ENCODE measurements at regions not wholly inside any gene's neighbourhood (a gene's known extent, or its start where the extent isn't known, plus 50 kb on each side); places are given as distances from the start of the nearest gene placed in this dataset.

DNA sequence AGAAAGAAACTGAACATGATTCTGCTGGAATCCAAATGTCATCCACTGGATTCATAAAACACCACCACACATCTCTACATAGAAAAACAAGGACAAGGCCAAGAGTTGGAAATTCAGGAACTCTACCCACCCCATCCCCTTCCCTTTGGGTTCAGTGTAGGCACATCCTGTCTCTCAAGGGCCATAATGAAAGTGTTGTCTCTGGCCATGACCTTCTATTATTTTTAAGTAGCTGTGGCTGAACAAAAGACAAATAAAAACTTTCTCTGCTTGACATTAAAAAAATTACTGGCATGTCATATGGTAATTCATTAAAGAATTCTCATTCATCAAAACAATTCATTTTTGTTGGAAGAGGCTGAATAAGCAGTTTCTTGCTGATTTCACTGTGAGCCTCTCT lies 54.9 kb upstream of the ZBTB18 start:
- Mint-ChIP-seq H3K36me3 (no peaks in the 10 kb centered on the region), H3K9me3 (peaks cover 5 to 24% (median 9%) of the 10 kb centered on the region in 7 donors), H3K27me3 (ENCODE audit: low read depth in 3 of 3) (peaks cover 1 to 4% (median 3%) of the 10 kb centered on the region in 3 donors), H3K27ac (no peak overlapping the region), H3K4me1 (no peaks in the 10 kb centered on the region), H3K4me3 (no peak overlapping the region)
- peaks cover 5 to 8% of the 10 kb centered on the region in 2 donors for H3K9me3 ChIP-seq (replicated peaks in 1 of 2; ENCODE audit: control insufficient read depth in 1 of 2, insufficient read depth in 1 of 2, low read length in 2 of 2)
- no peaks in the 10 kb centered on the region for H3K36me3 ChIP-seq (replicated peaks in 1 of 2; ENCODE audit: control insufficient read depth in 1 of 2, insufficient read depth in 2 of 2, low read length in 2 of 2)
- no peaks in the 10 kb centered on the region for H3K79me2 ChIP-seq (ENCODE audit: insufficient read depth, low read length)
- no peak overlapping the region for H3K4me2 ChIP-seq (replicated peaks; ENCODE audit: extremely low read depth, low read length, poor library complexity, severe bottlenecking)
- H3K4me1 ChIP-seq (ENCODE audit: control insufficient read depth in 1 of 2, insufficient read depth in 2 of 2, low read length in 2 of 2), result no peaks in the 10 kb centered on the region
- TF ChIP-seq, protein P1, sequence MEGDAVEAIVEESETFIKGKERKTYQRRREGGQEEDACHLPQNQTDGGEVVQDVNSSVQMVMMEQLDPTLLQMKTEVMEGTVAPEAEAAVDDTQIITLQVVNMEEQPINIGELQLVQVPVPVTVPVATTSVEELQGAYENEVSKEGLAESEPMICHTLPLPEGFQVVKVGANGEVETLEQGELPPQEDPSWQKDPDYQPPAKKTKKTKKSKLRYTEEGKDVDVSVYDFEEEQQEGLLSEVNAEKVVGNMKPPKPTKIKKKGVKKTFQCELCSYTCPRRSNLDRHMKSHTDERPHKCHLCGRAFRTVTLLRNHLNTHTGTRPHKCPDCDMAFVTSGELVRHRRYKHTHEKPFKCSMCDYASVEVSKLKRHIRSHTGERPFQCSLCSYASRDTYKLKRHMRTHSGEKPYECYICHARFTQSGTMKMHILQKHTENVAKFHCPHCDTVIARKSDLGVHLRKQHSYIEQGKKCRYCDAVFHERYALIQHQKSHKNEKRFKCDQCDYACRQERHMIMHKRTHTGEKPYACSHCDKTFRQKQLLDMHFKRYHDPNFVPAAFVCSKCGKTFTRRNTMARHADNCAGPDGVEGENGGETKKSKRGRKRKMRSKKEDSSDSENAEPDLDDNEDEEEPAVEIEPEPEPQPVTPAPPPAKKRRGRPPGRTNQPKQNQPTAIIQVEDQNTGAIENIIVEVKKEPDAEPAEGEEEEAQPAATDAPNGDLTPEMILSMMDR (IDR thresholded peaks at IDR 0.05), result no peak
- H3K9ac ChIP-seq (ENCODE audit: insufficient read depth, low read length, poor library complexity, severe bottlenecking), result no peak overlapping the region
- H2AFZ ChIP-seq (ENCODE audit: insufficient read depth, low read depth, low read length, poor library complexity, severe bottlenecking), result no peak overlapping the region
- H3K27ac ChIP-seq (ENCODE audit: low read depth in 1 of 2, low read length in 2 of 2), result no peak overlapping the region
- intact Hi-C loops (cut with micrococcal nuclease), result no loop called here
- H3K27me3 ChIP-seq (ENCODE audit: control insufficient read depth in 2 of 2, insufficient read depth in 2 of 2, low read length in 2 of 2), result no peaks in the 10 kb centered on the region
- H4K20me1 ChIP-seq (ENCODE audit: insufficient read depth, low read length), result no peaks in the 10 kb centered on the region
- DNase-seq, result no peak
- H3K4me3 ChIP-seq (replicated peaks in 1 of 3; ENCODE audit: low read depth in 2 of 3, low read length in 3 of 3), result no peak overlapping the region

GRCh38 chr1:243991650-243992049 lies 59.4 kb upstream of the ZBTB18 start:
- Mint-ChIP-seq H3K9me3 (peaks cover 14 to 34% (median 23%) of the 10 kb centered on the region in 7 donors), H3K4me3 (no peak overlapping the region), H3K4me1 (no peaks in the 10 kb centered on the region), H3K36me3 (no peaks in the 10 kb centered on the region), H3K27ac (peak overlapping the region in 1 of 7 donors; percentile 33), H3K27me3 (ENCODE audit: low read depth in 3 of 3) (peaks cover 1 to 4% (median 4%) of the 10 kb centered on the region in 3 donors)
- H3K27me3 ChIP-seq (ENCODE audit: control insufficient read depth in 2 of 2, insufficient read depth in 2 of 2, low read length in 2 of 2), result no peaks in the 10 kb centered on the region
- no peaks in the 10 kb centered on the region for H3K79me2 ChIP-seq (ENCODE audit: insufficient read depth, low read length)
- H4K20me1 ChIP-seq (ENCODE audit: insufficient read depth, low read length), result no peaks in the 10 kb centered on the region
- intact Hi-C loops (cut with micrococcal nuclease), result no loop called here
- H3K4me2 ChIP-seq (replicated peaks; ENCODE audit: extremely low read depth, low read length, poor library complexity, severe bottlenecking), result no peak overlapping the region
- H3K9ac ChIP-seq (ENCODE audit: insufficient read depth, low read length, poor library complexity, severe bottlenecking), result no peak overlapping the region
- no peak overlapping the region for H3K4me3 ChIP-seq (replicated peaks in 1 of 3; ENCODE audit: low read depth in 2 of 3, low read length in 3 of 3)
- WGBS (ENCODE audit: insufficient coverage), result 80% methylated on average over 1 of the region's 3 CpGs
- no peaks in the 10 kb centered on the region for H3K4me1 ChIP-seq (ENCODE audit: control insufficient read depth in 1 of 2, insufficient read depth in 2 of 2, low read length in 2 of 2)
- H3K9me3 ChIP-seq (replicated peaks in 1 of 2; ENCODE audit: control insufficient read depth in 1 of 2, insufficient read depth in 1 of 2, low read length in 2 of 2), result peaks cover 5 to 30% of the 10 kb centered on the region in 2 donors
- H2AFZ ChIP-seq (ENCODE audit: insufficient read depth, low read depth, low read length, poor library complexity, severe bottlenecking), result no peak overlapping the region
- no peaks in the 10 kb centered on the region for H3K36me3 ChIP-seq (replicated peaks in 1 of 2; ENCODE audit: control insufficient read depth in 1 of 2, insufficient read depth in 2 of 2, low read length in 2 of 2)
- TF ChIP-seq, protein P1 (IDR thresholded peaks at IDR 0.05), result no peak
- no peak for DNase-seq
- no peak overlapping the region for H3K27ac ChIP-seq (ENCODE audit: low read depth in 1 of 2, low read length in 2 of 2)

Measured in CD14-positive monocyte (primary cell).